Spleen (tissue), 11 donors: ENCODE measurements at regions not wholly inside any gene's neighbourhood (a gene's known extent, or its start where the extent isn't known, plus 50 kb on each side); places are given as distances from the start of the nearest gene placed in this dataset.
"Not testable (repeated sequence)": the region's sequence is repeated elsewhere in the genome, so short reads cannot be mapped to it uniquely, and the experiment has no call there.

ENCODE experiments used
- DNase-seq: peaks from one replicate; pipeline ENCODE4 v3.0.0-alpha.2; 2020
- H3K27ac ChIP-seq, 8 donors: fragments of 200-600 bp; sonication (generic) in 7 of 8; 1 replicate in 4 of 8; 2 replicates in 4 of 8; pipeline versions ENCODE4 v1.5.0 to v1.8.0; 2016 to 2021; ENCODE audit warnings: inconsistent platforms in 4 of 8, mild to moderate bottlenecking in 4 of 8, moderate library complexity in 1 of 8
- H3K27me3 ChIP-seq, 7 donors: fragments of 200-600 bp; sonication (generic) in 6 of 7; replicated peaks in 1 of 7; 1 replicate in 4 of 7; 2 replicates in 3 of 7; pipeline versions ENCODE4 v1.5.0 to v1.8.0; 2016 to 2021; ENCODE audit warnings: inconsistent platforms in 3 of 7, mild to moderate bottlenecking in 1 of 7
- H3K36me3 ChIP-seq, 6 donors: fragments of 200-600 bp; sonication (generic) in 5 of 6; 1 replicate in 4 of 6; 2 replicates in 2 of 6; pipeline versions ENCODE4 v1.5.0 to v1.8.0; 2016 to 2021; ENCODE audit warnings: inconsistent platforms in 2 of 6
- H3K4me1 ChIP-seq, 6 donors: fragments of 200-600 bp; sonication (generic) in 5 of 6; 1 replicate in 3 of 6; 2 replicates in 3 of 6; pipeline versions ENCODE4 v1.5.0 to v1.8.0; 2016 to 2021; ENCODE audit warnings: inconsistent platforms in 3 of 6
- H3K4me3 ChIP-seq, 8 donors: fragments of 200-600 bp; sonication (generic) in 7 of 8; 1 replicate in 4 of 8; 2 replicates in 4 of 8; pipeline versions ENCODE4 v1.5.0 to v1.8.0; 2016 to 2021; ENCODE audit warnings: inconsistent platforms in 4 of 8, mild to moderate bottlenecking in 4 of 8, moderate library complexity in 2 of 8
- H3K9me3 ChIP-seq, 8 donors: fragments of 200-600 bp; sonication (generic) in 7 of 8; 1 replicate in 4 of 8; 2 replicates in 4 of 8; pipeline versions ENCODE4 v1.5.0 to v1.8.0; 2016 to 2021; ENCODE audit warnings: inconsistent platforms in 4 of 8
- CTCF ChIP-seq, 11 experiments: fragments of 200-600 bp in 7 of 11; fragments of 450-650 bp in 4 of 11; sonication (generic) in 4 of 11; IDR thresholded peaks in 8 of 11; conservative IDR thresholded peaks in 3 of 11; 1 replicate in 7 of 11; 2 replicates in 4 of 11; pipeline versions ENCODE4 v1.4.0 to v1.8.0; 2016 to 2021; ENCODE audit warnings: antibody characterized with exemption in 11 of 11, inconsistent platforms in 4 of 11, mild to moderate bottlenecking in 1 of 11
- POLR2A ChIP-seq, 3 donors: fragments of 450-650 bp; IDR thresholded peaks; one replicate each; pipeline ENCODE4 v1.5.1; 2017; ENCODE audit warnings: antibody characterized with exemption in 3 of 3, mild to moderate bottlenecking in 1 of 3
- POLR2AphosphoS5 ChIP-seq, 3 donors: sonication (generic); formaldehyde crosslinking; IDR thresholded peaks; one replicate each; pipeline ENCODE4 v1.5.1; 2017; ENCODE audit warnings: antibody characterized with exemption in 3 of 3
- WGBS, 5 donors: extraction: QIAGEN DNeasy Blood & Tissue Kit in 3 of 5; methylation state at CpG; one replicate each; pipeline versions ENCODE4 v1.1.5 to v1.1.7; 2013 to 2018; 5-methylcytosine and 5-hydroxymethylcytosine counted together
- intact Hi-C: fragments of 100-400 bp; cut with DNase I; formaldehyde crosslinking; loops from one replicate; pipeline ENCODE4 v1.15.0; 2023; ENCODE audit warnings: low total_unique reads
- donor health status: healthy with polysubstance abuse.
- donor health status: DM: no; HTN: no; CAD: no; lungs with moderate emphysema.
- donor health status: DM: no; HTN: no; CAD: no.
- donor health status: Bipolar disorder and iron deficiency.
- donor health status: healthy.
- donor health status: DM: no; HTN: no; CAD: no.
- donor health status: DM: yes; HTN: yes; CAD: no.

- no peak for DNase-seq
- Histone ChIP-seq H3K27me3 (peaks cover 0 to 11% (median 0%) of the 10 kb centered on the region in 7 donors), H3K27ac (no peak overlapping the region), H3K4me3 (no peak overlapping the region), H3K36me3 (no peaks in the 10 kb centered on the region), H3K9me3 (peaks cover 0 to 21% (median 8%) of the 10 kb centered on the region in 8 donors), H3K4me1 (peaks cover 0 to 5% (median 0%) of the 10 kb centered on the region in 6 donors)
- no peak for TF ChIP-seq POLR2A (IDR thresholded peaks at IDR 0.05)
- WGBS, 5 donors: 63 to 75% (median 68%) methylated on average over 8 to 10 of the region's 10 CpGs
- intact Hi-C loops: no loop called here
Observed at GRCh38 chr14:105627701-105628100, 101.3 kb downstream of the TMEM121 start.

- DNase-seq, intact Hi-C loops: not testable (repeated sequence)
- WGBS, 5 donors: 66 to 84% (median 76%) methylated on average over 4 of the region's 4 CpGs
Observed at GRCh38 chr14:105628126-105628525, 101.7 kb downstream of the TMEM121 start.

GRCh38 chr14:105628531-105629067, 102.2 kb downstream of the TMEM121 start:
- H3K4me1 ChIP-seq, H3K36me3 ChIP-seq, intact Hi-C loops, H3K27ac ChIP-seq, H3K4me3 ChIP-seq: not testable (repeated sequence)
- Histone ChIP-seq H3K27me3 (peaks cover 0 to 10% (median 0%) of the 10 kb centered on the region in 7 donors), H3K9me3 (peaks cover 0 to 23% (median 8%) of the 10 kb centered on the region in 8 donors)
- peak; percentile 64 for DNase-seq
- WGBS, 5 donors: 40 to 79% (median 69%) methylated on average over 8 to 11 of the region's 11 CpGs

More at GRCh38 chr14:105628126-105628525, 101.7 kb downstream of the TMEM121 start:
- not testable (repeated sequence) for H3K4me3 ChIP-seq, H3K27ac ChIP-seq, H3K4me1 ChIP-seq, H3K36me3 ChIP-seq
- peaks cover 0 to 23% (median 8%) of the 10 kb centered on the region in 8 donors for H3K9me3 ChIP-seq
- peaks cover 0 to 10% (median 0%) of the 10 kb centered on the region in 7 donors for H3K27me3 ChIP-seq

GRCh38 chr14:105629091-105629885, 102.9 kb downstream of the TMEM121 start:
- DNase-seq: peak; percentile 71
- intact Hi-C loops: not testable (repeated sequence)

GRCh38 chr14:105629886-105630215, 103.5 kb downstream of the TMEM121 start:
- Histone ChIP-seq H3K4me1 (peaks cover 0 to 5% (median 0%) of the 10 kb centered on the region in 6 donors), H3K4me3 (no peak overlapping the region), H3K27ac (no peak overlapping the region), H3K27me3 (peaks cover 0 to 10% (median 0%) of the 10 kb centered on the region in 7 donors), H3K36me3 (no peaks in the 10 kb centered on the region), H3K9me3 (peaks cover 0 to 23% (median 8%) of the 10 kb centered on the region in 8 donors)
- no peak for TF ChIP-seq POLR2AphosphoS5 (IDR thresholded peaks at IDR 0.05)
- TF ChIP-seq CTCF (IDR thresholded peaks at IDR 0.05 in 8 of 11, conservative IDR thresholded peaks at IDR 0.05 in 3 of 11): no peak
- no peak for TF ChIP-seq POLR2A (IDR thresholded peaks at IDR 0.05)
- intact Hi-C loops: no loop called here
- DNase-seq: no peak
- WGBS, 5 donors: 79 to 93% (median 88%) methylated on average over 2 to 4 of the region's 5 CpGs; no CpG with 5 or more reads in 1 of the 5 donors

More at GRCh38 chr14:105629091-105629885, 102.9 kb downstream of the TMEM121 start:
- WGBS, 5 donors: 73 to 78% (median 77%) methylated on average over 33 to 38 of the region's 38 CpGs
- not testable (repeated sequence) for H3K4me1 ChIP-seq, H3K36me3 ChIP-seq, H3K4me3 ChIP-seq, H3K27ac ChIP-seq
- H3K9me3 ChIP-seq: peaks cover 0 to 23% (median 8%) of the 10 kb centered on the region in 8 donors
- peaks cover 0 to 10% (median 0%) of the 10 kb centered on the region in 7 donors for H3K27me3 ChIP-seq

GRCh38 chr14:105630293-105630934, 104.0 kb downstream of the TMEM121 start:
- Histone ChIP-seq H3K9me3 (peaks cover 0 to 23% (median 8%) of the 10 kb centered on the region in 8 donors), H3K27me3 (peaks cover 0 to 10% (median 0%) of the 10 kb centered on the region in 7 donors)
- H3K27ac ChIP-seq, H3K4me3 ChIP-seq, H3K4me1 ChIP-seq, H3K36me3 ChIP-seq, intact Hi-C loops: not testable (repeated sequence)
- peak; percentile 56 for DNase-seq
- WGBS, 5 donors: 78 to 89% (median 87%) methylated on average over 5 to 7 of the region's 8 CpGs

GRCh38 chr14:105630935-105631779, 104.8 kb downstream of the TMEM121 start:
- 73 to 87% (median 78%) methylated on average over 16 to 22 of the region's 24 CpGs for WGBS, 5 donors
- H3K4me1 ChIP-seq, H3K27ac ChIP-seq, H3K4me3 ChIP-seq, H3K36me3 ChIP-seq, intact Hi-C loops, DNase-seq: not testable (repeated sequence)
- Histone ChIP-seq H3K27me3 (peaks cover 0 to 10% (median 0%) of the 10 kb centered on the region in 7 donors), H3K9me3 (peaks cover 0 to 23% (median 8%) of the 10 kb centered on the region in 8 donors)
